Natural killer cell (primary cell): ENCODE measurements at regions not wholly inside any gene's neighbourhood (a gene's known extent, or its start where the extent isn't known, plus 50 kb on each side); places are given as distances from the start of the nearest gene placed in this dataset.

Experiments
- ATAC-seq, 3 donors: fragments of 150-1000 bp in 2 of 3; fragments of 200-7000 bp in 1 of 3; cut with Tn5 transposase; 1 replicate in 1 of 3; 2 replicates in 2 of 3; pipeline ENCODE4 v1.10.0; 2021; ENCODE audit warnings: mild to moderate bottlenecking in 2 of 3, moderate library complexity in 2 of 3
- DNase-seq, 2 donors: peaks; one replicate each; pipeline versions ENCODE4 v3.0.0 to v3.0.0-alpha.2; 2013 to 2021; ENCODE audit warnings: mixed read lengths in 1 of 2
- H3K27ac ChIP-seq: one replicate; pipeline ENCODE4 v1.5.1; 2013; ENCODE audit warnings: mild to moderate bottlenecking, low read length
- H3K27me3 ChIP-seq: one replicate; pipeline ENCODE4 v1.6.1; 2013; ENCODE audit warnings: low read length; ENCODE audit not compliant: control insufficient read depth, insufficient read depth
- H3K36me3 ChIP-seq: one replicate; pipeline ENCODE4 v1.6.1; 2013; ENCODE audit warnings: low read length; ENCODE audit not compliant: control insufficient read depth, insufficient read depth
- H3K4me1 ChIP-seq: one replicate; pipeline ENCODE4 v1.6.1; 2013; ENCODE audit warnings: low read length; ENCODE audit not compliant: control insufficient read depth, insufficient read depth
- H3K4me3 ChIP-seq: one replicate; pipeline ENCODE4 v1.5.1; 2013; ENCODE audit warnings: low read length
- H3K9me3 ChIP-seq: one replicate; pipeline ENCODE4 v1.6.1; 2013; ENCODE audit warnings: low read length; ENCODE audit not compliant: control insufficient read depth, insufficient read depth
- H3K27ac Mint-ChIP-seq, 2 donors: one replicate each; pipeline ENCODE4 v1.8.0; 2022; ENCODE audit warnings: mild to moderate bottlenecking in 2 of 2, mixed read lengths in 2 of 2, moderate library complexity in 1 of 2
- H3K27me3 Mint-ChIP-seq, 2 donors: one replicate each; pipeline ENCODE4 v1.8.0; 2022; ENCODE audit warnings: low read depth in 2 of 2, mixed read lengths in 2 of 2
- H3K36me3 Mint-ChIP-seq: one replicate; pipeline ENCODE4 v1.8.0; 2022; ENCODE audit warnings: mixed read lengths
- H3K4me1 Mint-ChIP-seq, 2 donors: one replicate each; pipeline ENCODE4 v1.8.0; 2022; ENCODE audit warnings: mixed read lengths in 2 of 2
- H3K4me3 Mint-ChIP-seq: one replicate; pipeline ENCODE4 v1.8.0; 2022; ENCODE audit warnings: mild to moderate bottlenecking, moderate library complexity, mixed read lengths
- H3K9me3 Mint-ChIP-seq, 2 donors: one replicate each; pipeline ENCODE4 v1.8.0; 2022; ENCODE audit warnings: mixed read lengths in 2 of 2
- WGBS: methylation state at CpG from one replicate; pipeline ENCODE4 v1.1.7; 2013; ENCODE audit warnings: missing lambda C conversion rate; ENCODE audit not compliant: insufficient coverage; 5-methylcytosine and 5-hydroxymethylcytosine counted together
- intact Hi-C: fragments of 100-400 bp; cut with micrococcal nuclease; formaldehyde crosslinking; loops from one replicate; pipeline ENCODE4 v1.14.2; 2022
- TF ChIP-seq, protein P1 (sequence below): fragments of 200-600 bp; IDR thresholded peaks from one replicate; pipeline ENCODE4 v1.8.0; 2022; ENCODE audit warnings: antibody characterized with exemption

DNA sequence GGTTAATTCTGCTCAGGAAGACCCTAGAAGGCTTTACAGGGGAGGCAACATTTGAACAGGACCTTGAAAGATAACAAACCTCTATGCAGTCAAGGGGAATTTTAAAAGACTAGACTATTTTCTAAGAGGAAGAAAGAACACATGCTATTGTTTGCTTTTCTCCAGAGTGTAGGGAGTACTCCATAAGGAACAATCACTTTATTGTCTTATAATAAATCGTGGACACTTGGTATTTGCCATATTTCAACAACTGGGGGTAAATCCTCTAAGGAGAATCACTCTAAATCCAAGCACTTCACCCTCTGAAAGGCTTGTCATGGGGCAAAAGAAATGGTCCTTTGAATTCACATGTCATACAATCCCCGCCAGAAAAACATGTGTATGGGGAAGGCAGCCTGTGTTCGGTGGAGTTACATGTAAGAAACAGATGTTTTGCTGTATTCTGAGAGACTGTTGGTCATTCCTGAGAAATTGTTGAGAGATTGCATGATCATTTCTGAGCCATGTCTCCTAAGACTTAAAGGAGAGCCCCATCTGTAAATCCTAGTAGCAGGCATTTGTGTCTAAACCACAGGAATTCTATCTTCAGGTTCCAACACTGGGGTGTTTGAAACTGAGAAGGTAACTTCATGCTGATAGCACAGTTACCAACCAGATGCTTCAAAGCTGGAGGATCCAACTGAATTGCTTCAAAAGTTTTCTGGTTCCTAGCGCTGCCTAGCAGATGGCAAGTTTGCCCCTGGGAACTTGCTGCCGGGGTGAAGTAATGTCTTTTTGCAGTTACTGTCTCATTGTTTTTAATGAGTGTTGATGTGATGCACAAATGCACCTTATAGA lies 66.8 kb downstream of the FZD4 start:
- WGBS = 90% methylated on average over 4 of the region's 5 CpGs
- H3K9me3 ChIP-seq = no peaks in the 10 kb centered on the region
- DNase-seq (no peak), ATAC-seq (no peak)
- H3K27me3 ChIP-seq = no peaks in the 10 kb centered on the region
- Mint-ChIP-seq H3K36me3 (peaks cover 7% of the 10 kb centered on the region), H3K4me1 (peaks cover 6 to 18% of the 10 kb centered on the region in 2 donors), H3K4me3 (no peak overlapping the region), H3K9me3 (no peaks in the 10 kb centered on the region), H3K27ac (no peak overlapping the region), H3K27me3 (peaks cover 0 to 8% of the 10 kb centered on the region in 2 donors)
- H3K36me3 ChIP-seq = no peaks in the 10 kb centered on the region
- H3K27ac ChIP-seq = no peak overlapping the region
- TF ChIP-seq, protein P1, sequence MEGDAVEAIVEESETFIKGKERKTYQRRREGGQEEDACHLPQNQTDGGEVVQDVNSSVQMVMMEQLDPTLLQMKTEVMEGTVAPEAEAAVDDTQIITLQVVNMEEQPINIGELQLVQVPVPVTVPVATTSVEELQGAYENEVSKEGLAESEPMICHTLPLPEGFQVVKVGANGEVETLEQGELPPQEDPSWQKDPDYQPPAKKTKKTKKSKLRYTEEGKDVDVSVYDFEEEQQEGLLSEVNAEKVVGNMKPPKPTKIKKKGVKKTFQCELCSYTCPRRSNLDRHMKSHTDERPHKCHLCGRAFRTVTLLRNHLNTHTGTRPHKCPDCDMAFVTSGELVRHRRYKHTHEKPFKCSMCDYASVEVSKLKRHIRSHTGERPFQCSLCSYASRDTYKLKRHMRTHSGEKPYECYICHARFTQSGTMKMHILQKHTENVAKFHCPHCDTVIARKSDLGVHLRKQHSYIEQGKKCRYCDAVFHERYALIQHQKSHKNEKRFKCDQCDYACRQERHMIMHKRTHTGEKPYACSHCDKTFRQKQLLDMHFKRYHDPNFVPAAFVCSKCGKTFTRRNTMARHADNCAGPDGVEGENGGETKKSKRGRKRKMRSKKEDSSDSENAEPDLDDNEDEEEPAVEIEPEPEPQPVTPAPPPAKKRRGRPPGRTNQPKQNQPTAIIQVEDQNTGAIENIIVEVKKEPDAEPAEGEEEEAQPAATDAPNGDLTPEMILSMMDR = no peak
- intact Hi-C loops = no loop called here
- peaks cover 3% of the 10 kb centered on the region for H3K4me1 ChIP-seq
- no peak overlapping the region for H3K4me3 ChIP-seq

DNA sequence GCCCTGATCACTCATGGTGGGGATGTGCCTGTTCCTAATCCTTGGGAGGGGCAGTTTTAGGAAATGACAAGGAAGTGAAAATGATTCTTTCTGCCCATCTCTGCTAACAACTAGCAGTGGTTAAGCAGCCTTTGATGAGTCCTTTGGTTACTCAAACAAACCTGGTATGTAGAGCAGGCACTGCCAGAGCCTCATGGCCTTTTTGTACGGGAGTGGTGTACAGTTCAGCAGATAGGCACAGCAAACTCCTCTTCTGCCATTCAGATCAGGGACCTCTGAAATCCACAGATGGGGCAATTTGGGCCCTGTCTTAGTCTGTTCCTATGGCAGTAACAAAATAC lies 66.2 kb downstream of the FZD4 start:
- 90% methylated on average over 1 of the region's 1 CpG for WGBS
- ATAC-seq = no peak
- Mint-ChIP-seq H3K27ac (no peak overlapping the region), H3K27me3 (peaks cover 0 to 8% of the 10 kb centered on the region in 2 donors), H3K4me1 (peaks cover 6 to 18% of the 10 kb centered on the region in 2 donors), H3K4me3 (no peak overlapping the region), H3K36me3 (peaks cover 7% of the 10 kb centered on the region), H3K9me3 (no peaks in the 10 kb centered on the region)
- Histone ChIP-seq H3K36me3 (no peaks in the 10 kb centered on the region), H3K9me3 (no peaks in the 10 kb centered on the region), H3K4me1 (peaks cover 3% of the 10 kb centered on the region), H3K27me3 (no peaks in the 10 kb centered on the region), H3K27ac (no peak overlapping the region), H3K4me3 (no peak overlapping the region)
- DNase-seq = no peak
- intact Hi-C loops = no loop called here
- TF ChIP-seq, protein P1 = no peak

DNA sequence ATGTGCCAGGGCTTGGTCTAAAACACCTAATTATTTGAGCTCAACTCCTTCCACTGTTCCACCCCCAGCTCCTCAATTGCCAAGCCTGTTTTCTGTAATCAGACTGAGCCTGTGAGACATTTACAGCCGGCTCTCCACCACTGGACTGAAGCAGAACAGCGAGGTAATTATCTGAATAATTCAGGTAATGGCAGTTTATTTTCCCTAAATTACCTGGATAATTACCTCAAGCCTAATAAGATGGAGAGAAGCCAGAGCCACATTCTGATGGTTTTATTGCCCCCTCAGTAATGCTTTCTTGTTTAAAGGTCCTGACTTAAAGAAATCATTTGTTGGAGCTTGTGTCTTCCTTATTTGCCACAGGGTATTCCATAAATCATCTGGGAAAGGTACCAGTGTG lies 64.2 kb downstream of the FZD4 start:
- H3K4me1 Mint-ChIP-seq = peaks cover 6 to 14% of the 10 kb centered on the region in 2 donors
- ATAC-seq (no peak), DNase-seq (no peak)
- H3K4me1 ChIP-seq = peaks cover 3% of the 10 kb centered on the region
- H3K27me3 Mint-ChIP-seq = no peaks in the 10 kb centered on the region
- no peaks in the 10 kb centered on the region for H3K9me3 Mint-ChIP-seq
- no peaks in the 10 kb centered on the region for H3K27me3 ChIP-seq
- no peak overlapping the region for H3K27ac ChIP-seq
- H3K36me3 ChIP-seq = no peaks in the 10 kb centered on the region
- TF ChIP-seq, protein P1 = no peak
- no peak overlapping the region for H3K27ac Mint-ChIP-seq
- H3K36me3 Mint-ChIP-seq = no peaks in the 10 kb centered on the region
- no peak overlapping the region for H3K4me3 Mint-ChIP-seq
- intact Hi-C loops = no loop called here
- WGBS = 100% methylated on average over 2 of the region's 2 CpGs
- H3K4me3 ChIP-seq = no peak overlapping the region
- H3K9me3 ChIP-seq = no peaks in the 10 kb centered on the region

DNA sequence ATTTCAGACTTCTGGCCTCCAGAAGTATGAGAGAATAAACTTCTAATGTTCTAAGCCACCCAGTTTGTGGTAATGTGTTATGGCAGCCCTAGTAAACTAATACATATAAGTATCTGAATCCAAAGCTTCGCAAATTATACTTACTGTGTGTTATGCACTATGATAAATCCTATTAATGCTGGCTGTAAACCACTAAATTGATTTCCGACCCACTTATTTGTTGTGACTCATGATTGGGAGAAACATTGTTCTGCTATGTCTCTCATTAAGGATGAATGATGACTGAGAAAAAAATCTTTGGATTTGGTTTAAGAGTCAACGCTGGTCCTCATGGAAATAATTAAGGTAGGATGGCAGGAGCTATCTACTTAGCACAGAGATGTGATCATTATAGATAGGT lies 62.0 kb downstream of the FZD4 start:
- Mint-ChIP-seq H3K27me3 (no peaks in the 10 kb centered on the region), H3K36me3 (no peaks in the 10 kb centered on the region), H3K27ac (no peak overlapping the region), H3K9me3 (no peaks in the 10 kb centered on the region), H3K4me1 (peaks cover 6 to 14% of the 10 kb centered on the region in 2 donors), H3K4me3 (no peak overlapping the region)
- Histone ChIP-seq H3K9me3 (no peaks in the 10 kb centered on the region), H3K36me3 (no peaks in the 10 kb centered on the region), H3K4me3 (no peak overlapping the region), H3K27me3 (no peaks in the 10 kb centered on the region), H3K27ac (no peak overlapping the region), H3K4me1 (peaks cover 3% of the 10 kb centered on the region)
- TF ChIP-seq, protein P1 = no peak
- 93% methylated on average over 2 of the region's 3 CpGs for WGBS
- no peak for ATAC-seq
- intact Hi-C loops = no loop called here
- no peak for DNase-seq
